ENCODE measurements at regions not wholly inside any gene's neighbourhood (a gene's known extent, or its start where the extent isn't known, plus 50 kb on each side); places are given as distances from the start of the nearest gene placed in this dataset.

DNA sequence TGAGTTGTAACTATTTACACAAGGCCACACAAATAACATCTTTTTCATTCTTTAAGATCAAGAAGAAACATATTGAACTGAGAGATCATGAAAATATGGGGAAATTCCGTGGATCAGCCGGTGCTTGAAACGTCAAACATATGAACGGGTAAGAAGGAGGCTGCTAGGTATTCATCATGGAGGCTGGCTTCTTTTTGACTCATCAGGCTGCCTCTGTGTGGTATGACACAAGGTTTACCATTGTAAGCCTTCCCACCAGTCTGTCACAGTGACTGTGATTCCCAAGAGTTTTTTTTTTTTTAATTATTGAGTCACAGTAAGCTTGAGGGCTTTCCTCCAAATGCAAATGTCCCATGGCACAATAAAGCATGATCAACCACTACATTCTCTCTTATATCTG is 506.9 kb downstream of the BCL11A start:
- H3K4me1 ChIP-seq (ENCODE audit: insufficient read depth, low read length): no peaks in the 10 kb centered on the region
- TF ChIP-seq, protein P1, sequence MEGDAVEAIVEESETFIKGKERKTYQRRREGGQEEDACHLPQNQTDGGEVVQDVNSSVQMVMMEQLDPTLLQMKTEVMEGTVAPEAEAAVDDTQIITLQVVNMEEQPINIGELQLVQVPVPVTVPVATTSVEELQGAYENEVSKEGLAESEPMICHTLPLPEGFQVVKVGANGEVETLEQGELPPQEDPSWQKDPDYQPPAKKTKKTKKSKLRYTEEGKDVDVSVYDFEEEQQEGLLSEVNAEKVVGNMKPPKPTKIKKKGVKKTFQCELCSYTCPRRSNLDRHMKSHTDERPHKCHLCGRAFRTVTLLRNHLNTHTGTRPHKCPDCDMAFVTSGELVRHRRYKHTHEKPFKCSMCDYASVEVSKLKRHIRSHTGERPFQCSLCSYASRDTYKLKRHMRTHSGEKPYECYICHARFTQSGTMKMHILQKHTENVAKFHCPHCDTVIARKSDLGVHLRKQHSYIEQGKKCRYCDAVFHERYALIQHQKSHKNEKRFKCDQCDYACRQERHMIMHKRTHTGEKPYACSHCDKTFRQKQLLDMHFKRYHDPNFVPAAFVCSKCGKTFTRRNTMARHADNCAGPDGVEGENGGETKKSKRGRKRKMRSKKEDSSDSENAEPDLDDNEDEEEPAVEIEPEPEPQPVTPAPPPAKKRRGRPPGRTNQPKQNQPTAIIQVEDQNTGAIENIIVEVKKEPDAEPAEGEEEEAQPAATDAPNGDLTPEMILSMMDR (IDR thresholded peaks at IDR 0.05): no peak
- H3K27me3 ChIP-seq (ENCODE audit: control insufficient read depth in 1 of 2, insufficient read depth in 2 of 2, low read length in 2 of 2): no peaks in the 10 kb centered on the region
- no peaks in the 10 kb centered on the region for H3K9me3 ChIP-seq (ENCODE audit: control insufficient read depth in 1 of 2, insufficient read depth in 1 of 2, low read length in 2 of 2)
- H3K4me3 ChIP-seq (ENCODE audit: low read length): no peak overlapping the region
- H3K27ac Mint-ChIP-seq: no peak overlapping the region
- ATAC-seq (ENCODE audit: poor library complexity): no peak
- no peaks in the 10 kb centered on the region for H3K9me3 Mint-ChIP-seq
- CTCF ChIA-PET: interaction anchor here (0.6 kb wide), 1 partner anchor 21 kb away, joined by 3 read pairs; no protein-coding TSS in a partner anchor
- no peak for DNase-seq
- no peak overlapping the region for H3K27ac ChIP-seq (ENCODE audit: low read depth in 1 of 2, low read length in 2 of 2)
- POLR2A ChIA-PET: no interaction called here
- no peaks in the 10 kb centered on the region for H3K36me3 Mint-ChIP-seq (ENCODE audit: low read depth)
- H3K36me3 ChIP-seq (ENCODE audit: insufficient read depth, low read length): no peaks in the 10 kb centered on the region
- H3K27me3 Mint-ChIP-seq: no peaks in the 10 kb centered on the region
- intact Hi-C loops (cut with DNase I, micrococcal nuclease): no loop called here
- H3K4me3 Mint-ChIP-seq: no peak overlapping the region
- H3K4me1 Mint-ChIP-seq (ENCODE audit: low read depth): no peaks in the 10 kb centered on the region

DNA sequence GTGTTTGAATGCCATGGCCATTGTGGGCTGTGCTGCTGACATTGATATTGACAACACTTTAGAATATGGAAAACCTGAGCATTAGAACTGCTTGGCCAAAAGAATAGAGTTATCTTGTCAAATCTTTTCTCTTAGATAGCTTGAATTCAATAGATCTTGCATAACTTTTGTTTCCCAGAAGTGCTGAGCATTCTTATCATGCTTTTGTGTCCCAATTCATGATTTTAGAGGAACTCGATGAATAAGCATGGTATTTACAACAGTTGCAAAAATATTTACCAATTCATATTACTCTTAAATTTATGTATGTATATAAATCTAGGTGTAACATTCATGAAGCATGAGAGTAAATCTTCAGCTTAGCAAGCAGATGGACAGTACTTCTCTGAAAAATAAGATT is 508.0 kb downstream of the BCL11A start:
- Histone ChIP-seq H3K9me3 (ENCODE audit: control insufficient read depth in 1 of 2, insufficient read depth in 1 of 2, low read length in 2 of 2) (no peaks in the 10 kb centered on the region), H3K4me1 (ENCODE audit: insufficient read depth, low read length) (no peaks in the 10 kb centered on the region), H3K36me3 (ENCODE audit: insufficient read depth, low read length) (no peaks in the 10 kb centered on the region), H3K27ac (ENCODE audit: low read depth in 1 of 2, low read length in 2 of 2) (no peak overlapping the region), H3K4me3 (ENCODE audit: low read length) (no peak overlapping the region), H3K27me3 (ENCODE audit: control insufficient read depth in 1 of 2, insufficient read depth in 2 of 2, low read length in 2 of 2) (no peaks in the 10 kb centered on the region)
- Mint-ChIP-seq H3K4me1 (ENCODE audit: low read depth) (no peaks in the 10 kb centered on the region), H3K27ac (no peak overlapping the region), H3K36me3 (ENCODE audit: low read depth) (no peaks in the 10 kb centered on the region), H3K27me3 (no peaks in the 10 kb centered on the region), H3K9me3 (no peaks in the 10 kb centered on the region), H3K4me3 (no peak overlapping the region)
- no peak for DNase-seq
- CTCF ChIA-PET: no interaction called here
- intact Hi-C loops (cut with DNase I, micrococcal nuclease): no loop called here
- TF ChIP-seq, protein P1 (IDR thresholded peaks at IDR 0.05): no peak
- ATAC-seq (ENCODE audit: poor library complexity): no peak
- POLR2A ChIA-PET: no interaction called here

DNA sequence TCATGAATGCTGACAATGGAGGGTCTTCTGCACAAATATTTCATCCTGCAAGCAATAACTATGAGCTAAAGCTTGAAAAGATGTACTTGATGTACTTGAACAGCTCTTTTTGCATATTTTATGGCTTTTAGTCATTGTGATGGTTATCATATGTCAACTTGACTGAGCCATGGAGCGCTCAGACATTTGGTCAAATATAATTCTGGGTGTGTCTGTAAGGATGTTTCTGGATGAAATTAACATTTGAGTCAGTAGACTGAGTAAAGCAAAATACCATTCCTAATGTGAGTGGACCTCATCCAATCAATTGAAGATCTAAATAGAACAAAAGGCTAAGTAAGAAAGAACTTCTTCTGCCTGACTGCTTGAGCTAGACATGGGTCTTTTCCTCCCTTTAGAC is 509.0 kb downstream of the BCL11A start:
- H3K4me1 Mint-ChIP-seq (ENCODE audit: low read depth): no peaks in the 10 kb centered on the region
- CTCF ChIA-PET: no interaction called here
- POLR2A ChIA-PET: no interaction called here

More for the DNA sequence above, 509.0 kb downstream of the BCL11A start:
- no peak overlapping the region for H3K27ac Mint-ChIP-seq
- no peaks in the 10 kb centered on the region for H3K9me3 Mint-ChIP-seq
- no peaks in the 10 kb centered on the region for H3K27me3 ChIP-seq (ENCODE audit: control insufficient read depth in 1 of 2, insufficient read depth in 2 of 2, low read length in 2 of 2)
- TF ChIP-seq, protein P1 (IDR thresholded peaks at IDR 0.05): no peak
- H3K9me3 ChIP-seq (ENCODE audit: control insufficient read depth in 1 of 2, insufficient read depth in 1 of 2, low read length in 2 of 2): no peaks in the 10 kb centered on the region
- DNase-seq (no peak), ATAC-seq (ENCODE audit: poor library complexity) (no peak)
- H3K4me3 ChIP-seq (ENCODE audit: low read length): no peak overlapping the region
- no peaks in the 10 kb centered on the region for H3K4me1 ChIP-seq (ENCODE audit: insufficient read depth, low read length)
- no peaks in the 10 kb centered on the region for H3K27me3 Mint-ChIP-seq
- no peaks in the 10 kb centered on the region for H3K36me3 Mint-ChIP-seq (ENCODE audit: low read depth)
- no peak overlapping the region for H3K27ac ChIP-seq (ENCODE audit: low read depth in 1 of 2, low read length in 2 of 2)
- intact Hi-C loops (cut with DNase I, micrococcal nuclease): no loop called here
- no peak overlapping the region for H3K4me3 Mint-ChIP-seq
- H3K36me3 ChIP-seq (ENCODE audit: insufficient read depth, low read length): no peaks in the 10 kb centered on the region

All from CD4-positive, alpha-beta T cell (primary cell).